GM18498 (cell line): ENCODE measurements at regions not wholly inside any gene's neighbourhood (a gene's known extent, or its start where the extent isn't known, plus 50 kb on each side); places are given as distances from the start of the nearest gene placed in this dataset.

ENCODE experiments used
- ATAC-seq: cut with Tn5 transposase; IDR thresholded peaks from one replicate; pipeline ENCODE4 v1.9.1; 2021; ENCODE audit warnings: mild to moderate bottlenecking, moderate library complexity; ENCODE audit not compliant: unreplicated experiment

DNA sequence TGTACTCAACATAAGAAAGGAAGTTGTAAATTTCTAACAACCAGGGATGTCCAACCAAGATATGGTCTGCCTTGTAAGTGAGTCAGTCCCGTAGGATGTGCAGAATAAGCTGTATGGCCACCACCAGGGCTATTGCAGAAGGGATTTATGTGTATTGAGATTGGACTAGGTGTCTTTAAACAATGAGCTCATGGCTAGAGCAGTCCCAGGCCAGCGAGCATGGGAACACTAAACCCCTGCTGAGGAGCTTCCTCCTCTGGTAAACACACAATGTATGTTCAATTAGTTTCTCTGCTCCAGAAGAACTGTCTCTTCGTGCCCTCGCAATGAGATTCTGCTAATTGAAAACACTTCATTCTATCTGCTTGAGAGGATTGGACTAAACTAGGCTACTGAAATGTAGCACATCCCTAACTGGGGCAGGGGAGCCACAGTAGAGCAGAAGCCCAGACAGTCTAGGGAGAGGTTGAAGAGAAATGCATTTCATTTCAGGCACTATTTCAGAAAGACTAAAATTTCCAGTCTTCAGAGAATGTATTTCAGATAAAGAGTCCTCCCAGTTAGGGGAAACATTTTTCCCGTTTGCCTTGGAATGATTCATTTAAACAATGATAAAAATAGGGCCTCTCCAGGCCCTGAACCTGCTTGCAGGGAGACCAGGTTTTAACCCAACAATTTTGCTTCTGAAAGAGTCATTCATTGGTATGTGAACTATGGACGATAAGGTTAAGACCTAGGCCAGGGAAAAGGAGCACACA, 154.7 kb downstream of the FAM114A2 start:
- no peak for ATAC-seq

DNA sequence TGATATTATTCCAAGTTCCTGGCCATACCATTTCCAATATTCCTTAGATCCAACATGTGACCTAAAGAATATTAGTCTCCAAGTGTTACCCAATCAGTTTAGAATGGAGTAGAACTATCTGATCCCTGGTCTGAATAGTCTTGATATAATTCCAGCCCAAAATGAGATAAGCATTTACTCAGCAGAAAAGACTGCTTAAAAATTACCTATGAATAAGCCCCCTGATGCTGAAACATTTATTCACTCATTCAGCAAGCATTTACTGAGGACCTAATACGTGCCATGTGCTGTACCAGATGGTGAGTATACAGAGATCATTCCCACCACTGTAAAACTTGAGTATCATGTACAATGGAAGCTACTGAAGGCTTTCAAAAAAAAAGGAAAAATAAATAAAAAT, 157.0 kb downstream of the FAM114A2 start:
- ATAC-seq, result no peak

DNA sequence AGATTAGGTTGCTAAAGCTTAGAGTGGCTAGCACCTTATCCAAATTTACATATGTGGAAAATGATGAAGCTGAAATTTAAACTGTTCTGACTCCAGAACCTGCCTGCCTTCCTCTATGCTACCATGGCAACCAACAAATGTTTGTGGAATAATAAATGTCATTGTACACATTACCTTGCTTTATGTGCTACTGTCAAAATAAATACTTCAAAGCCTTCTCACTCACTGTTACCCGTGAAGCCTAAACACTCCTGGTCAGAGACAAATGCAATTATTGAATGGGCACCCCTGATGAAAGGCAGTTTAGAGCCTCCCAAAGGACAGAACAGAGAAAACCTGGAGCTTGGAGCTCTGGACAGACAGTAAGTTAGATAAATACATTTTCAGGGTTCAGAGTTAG, 158.6 kb downstream of the FAM114A2 start:
- no peak for ATAC-seq

DNA sequence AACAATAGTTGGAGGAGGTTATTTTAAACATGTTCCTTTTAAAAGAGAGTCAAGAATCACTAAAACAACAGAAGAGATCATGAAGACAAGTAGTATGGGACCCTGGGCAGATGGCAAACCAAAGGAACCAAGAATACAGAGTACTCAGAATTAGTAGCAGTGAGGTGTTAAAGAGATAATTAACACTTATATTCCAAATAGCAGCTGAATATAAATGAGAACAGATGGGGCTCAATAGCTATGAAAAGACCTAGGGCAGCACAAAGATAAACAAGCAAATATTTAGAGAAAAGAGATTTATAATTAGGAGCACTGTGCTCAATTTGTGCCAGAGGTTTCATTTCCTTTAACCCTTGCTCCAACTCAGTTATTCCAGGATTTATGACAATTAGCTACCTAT, 159.1 kb downstream of the FAM114A2 start:
- no peak for ATAC-seq

DNA sequence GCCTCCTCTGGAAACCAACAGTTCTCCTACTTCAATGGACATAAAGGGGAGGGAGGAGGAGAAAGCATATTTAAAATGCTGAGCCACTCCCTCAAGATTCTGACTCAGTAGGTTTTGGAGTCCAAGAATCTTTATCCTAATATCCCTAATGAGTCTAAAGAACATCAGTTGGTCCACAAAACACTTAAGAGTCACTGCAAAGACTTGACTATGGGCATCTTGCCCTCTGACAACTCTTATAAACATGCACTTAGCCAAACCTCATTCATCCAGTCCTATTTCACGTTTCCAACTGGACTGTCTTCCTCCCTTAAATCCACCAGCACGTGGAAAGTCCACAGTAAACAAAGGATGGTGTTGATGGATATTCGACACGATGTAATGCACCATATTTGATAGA, 172.5 kb downstream of the FAM114A2 start:
- no peak for ATAC-seq

DNA sequence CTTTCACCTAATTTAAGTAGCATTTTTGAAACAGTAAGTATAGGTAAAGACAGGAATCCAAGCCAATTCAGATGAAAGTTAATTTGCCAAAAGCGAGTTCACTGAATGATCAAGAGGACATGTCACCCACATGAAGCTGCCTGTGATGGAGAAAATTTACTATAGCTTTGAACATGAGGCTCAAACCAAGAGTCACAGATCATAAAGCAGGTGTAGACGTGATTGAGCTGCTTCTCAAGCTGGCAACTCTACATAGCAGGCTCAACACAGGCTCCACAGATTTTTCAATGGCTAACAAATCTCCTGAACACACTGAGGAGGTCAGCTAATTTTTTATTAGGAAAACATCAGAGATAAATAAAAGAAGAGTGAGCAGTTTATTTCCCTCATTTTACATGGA, 173.7 kb downstream of the FAM114A2 start:
- no peak for ATAC-seq

DNA sequence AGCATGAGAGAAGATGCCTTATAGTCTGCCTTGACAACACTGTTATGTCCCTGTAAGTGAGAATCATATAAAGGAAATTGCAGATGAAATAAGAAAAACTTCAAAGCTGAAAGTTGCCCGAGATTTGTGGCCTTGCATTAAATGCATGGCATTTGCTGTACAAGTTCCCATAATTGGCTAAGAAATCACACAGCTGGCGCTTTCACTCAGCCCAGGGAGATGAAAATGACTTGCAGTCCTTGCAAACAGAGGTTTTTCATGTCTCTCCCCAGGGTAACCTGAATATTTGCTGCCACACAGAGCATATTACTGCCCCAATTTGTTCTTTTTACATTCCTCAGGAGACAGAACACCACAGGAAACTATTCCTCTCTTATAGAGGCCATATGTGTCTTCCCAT, 174.8 kb downstream of the FAM114A2 start:
- no peak for ATAC-seq
